ENCODE measurements at regions not wholly inside any gene's neighbourhood (a gene's known extent, or its start where the extent isn't known, plus 50 kb on each side); places are given as distances from the start of the nearest gene placed in this dataset.
A peak's percentile ranks its signal among the peaks of the same experiment; 100 is the strongest.

DNA sequence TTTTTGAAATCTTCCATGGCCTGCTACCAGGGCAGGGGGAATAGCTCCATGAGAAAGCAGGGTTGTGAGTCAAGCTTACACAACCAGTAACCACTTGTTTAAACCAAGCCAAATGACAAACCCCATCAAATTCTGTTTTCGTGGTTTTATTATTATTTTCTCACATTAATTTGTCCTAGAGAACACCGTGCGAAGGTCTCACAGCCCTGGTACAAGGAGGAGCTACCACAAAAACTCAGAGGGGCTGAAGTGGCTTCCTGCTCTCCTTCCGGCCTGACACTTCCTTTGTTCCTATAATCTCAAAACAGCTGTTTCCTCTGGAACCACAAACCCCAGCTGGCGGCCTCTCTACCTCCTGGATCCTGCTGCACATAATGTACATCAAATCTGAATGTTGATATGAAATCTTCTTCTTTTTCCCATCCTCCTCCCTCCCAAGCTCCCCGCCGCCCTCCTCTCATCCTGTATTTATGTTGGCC is 375.9 kb downstream of the MCTP2 start:
- DNase-seq (ENCODE audit: low spot score): no peak

DNA sequence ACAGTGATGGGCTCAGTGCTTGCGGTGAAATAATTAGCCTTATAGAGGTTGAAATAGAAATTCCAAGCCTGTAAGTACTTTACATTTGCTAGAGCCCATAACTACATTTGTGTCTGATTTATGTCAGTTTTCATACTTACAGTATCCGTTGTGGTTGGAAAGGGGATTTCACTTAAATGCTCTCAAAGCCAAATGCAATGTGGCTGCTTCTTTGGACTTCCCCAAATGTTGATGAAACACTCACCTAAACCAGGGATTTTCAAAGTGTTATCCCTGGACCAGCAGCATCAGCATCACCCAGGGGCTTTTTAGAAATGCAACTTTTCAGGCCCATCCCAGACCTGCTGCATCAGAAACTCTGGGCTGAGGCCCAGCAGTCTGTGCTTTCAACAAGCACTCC is 378.7 kb downstream of the MCTP2 start:
- no peak for DNase-seq (ENCODE audit: low spot score)

DNA sequence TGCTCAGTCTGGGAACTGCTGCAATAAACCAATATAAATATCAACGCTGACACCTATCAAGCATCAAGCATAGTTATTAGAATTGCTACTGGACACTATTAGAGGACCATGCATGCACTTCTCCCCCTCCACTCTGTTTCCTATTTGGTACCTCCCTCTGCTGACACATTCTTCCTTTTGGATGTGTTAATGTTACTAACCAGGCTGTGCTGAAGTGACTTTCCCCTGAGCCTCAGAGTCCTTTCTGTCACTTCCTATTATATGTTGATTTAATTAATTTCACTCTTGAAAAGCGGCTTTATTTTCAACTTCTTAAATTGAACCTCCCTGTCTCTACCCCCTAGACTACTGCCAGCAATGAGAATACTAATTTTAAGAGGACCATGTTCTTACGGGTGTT is 379.1 kb downstream of the MCTP2 start:
- no peak for DNase-seq (ENCODE audit: low spot score)

DNA sequence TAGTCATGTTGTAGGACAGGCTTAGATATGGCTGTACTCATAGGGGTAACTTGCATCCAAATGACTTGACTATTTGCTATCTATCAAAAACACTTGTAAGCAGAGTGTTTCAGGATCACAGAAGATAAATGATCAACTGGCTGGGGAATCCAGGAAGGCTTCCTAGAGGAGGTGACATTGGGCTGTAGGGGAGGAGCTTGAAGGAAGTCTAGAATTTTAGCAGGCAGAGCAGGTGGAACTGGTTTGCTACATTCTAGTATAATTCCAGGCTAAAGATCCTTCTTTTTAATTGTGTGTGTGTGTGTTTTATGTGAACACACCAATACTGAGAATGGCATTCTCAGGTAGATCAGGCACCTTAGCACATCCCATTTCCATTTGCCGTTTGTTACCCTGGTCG is 380.3 kb downstream of the MCTP2 start:
- no peak for DNase-seq (ENCODE audit: low spot score)

DNA sequence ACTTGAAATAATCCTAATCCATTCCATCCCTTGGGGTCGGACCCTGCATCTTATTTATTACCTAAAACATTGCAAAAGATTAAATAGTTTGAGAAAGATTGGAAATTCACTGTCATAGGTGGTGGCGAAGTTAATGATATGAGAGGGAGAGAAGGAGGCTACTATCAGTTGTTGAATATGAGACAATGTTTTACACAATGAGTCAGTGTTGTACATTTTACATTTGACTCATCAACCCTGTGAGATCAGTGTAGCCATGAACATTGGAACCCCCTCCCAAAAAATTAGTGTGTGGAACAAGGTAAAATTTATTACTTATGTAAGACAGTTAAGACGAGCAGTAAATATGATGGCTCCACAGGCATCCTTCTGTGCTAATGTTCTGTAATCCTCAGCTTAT is 384.3 kb downstream of the MCTP2 start:
- DNase-seq (ENCODE audit: low spot score): no peak

DNA sequence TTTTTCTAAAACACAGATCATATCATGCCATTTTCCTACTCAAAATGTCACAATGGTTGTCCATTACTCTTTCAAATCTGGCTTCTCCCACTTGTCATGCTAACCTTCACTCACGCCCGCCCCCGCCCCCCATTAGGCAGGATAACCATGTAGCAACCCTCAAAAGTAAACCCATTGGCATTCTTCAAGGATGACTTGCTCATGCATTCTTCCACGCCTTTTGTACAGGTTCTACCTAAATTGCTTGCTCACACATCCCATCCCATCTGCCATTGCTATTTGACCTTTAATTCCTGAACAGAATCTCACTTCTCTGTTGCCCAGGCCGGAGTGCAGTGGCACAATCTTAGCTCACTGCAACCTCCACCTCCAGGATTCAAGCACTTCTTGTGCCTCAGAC is 389.3 kb downstream of the MCTP2 start:
- no peak for DNase-seq (ENCODE audit: low spot score)

DNA sequence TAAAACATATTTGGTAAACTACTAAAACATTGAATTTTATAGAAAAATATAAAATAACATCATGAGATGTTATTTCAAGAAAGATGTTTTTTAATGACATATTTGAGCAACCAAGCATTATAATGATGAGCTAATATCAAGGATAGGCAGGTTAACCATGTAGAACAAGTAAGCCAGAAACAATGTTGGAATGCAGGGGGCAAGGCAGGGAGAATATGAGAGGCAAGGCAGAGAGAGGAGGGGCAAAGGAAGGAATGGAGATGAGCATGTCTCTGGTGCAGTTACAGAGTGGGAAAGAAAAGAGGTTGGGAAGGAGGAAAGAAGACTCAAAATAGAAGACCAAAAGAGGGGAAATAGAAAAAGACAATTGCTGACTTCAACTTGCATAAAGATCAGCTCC is 390.4 kb downstream of the MCTP2 start:
- no peak for DNase-seq (ENCODE audit: low spot score)

DNA sequence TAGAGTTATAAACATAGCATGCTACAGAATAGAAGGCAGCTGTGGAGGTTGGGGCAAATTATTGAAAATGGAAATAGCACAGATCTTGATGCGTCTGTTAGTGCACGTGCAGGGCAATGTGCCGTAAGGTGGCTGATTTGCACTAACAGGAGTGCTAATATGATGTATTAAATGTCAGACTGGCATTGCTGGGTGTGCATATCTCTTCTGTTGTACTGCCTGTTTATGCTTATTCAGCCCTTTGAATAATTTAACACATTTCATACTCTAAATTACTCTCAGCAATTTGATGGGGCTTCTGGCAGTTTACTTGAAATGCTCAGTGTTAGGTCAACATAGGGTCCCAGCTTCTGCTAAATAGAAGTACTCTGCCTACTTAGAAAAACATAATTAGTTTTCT is 395.6 kb downstream of the MCTP2 start:
- DNase-seq (ENCODE audit: low spot score): no peak

DNA sequence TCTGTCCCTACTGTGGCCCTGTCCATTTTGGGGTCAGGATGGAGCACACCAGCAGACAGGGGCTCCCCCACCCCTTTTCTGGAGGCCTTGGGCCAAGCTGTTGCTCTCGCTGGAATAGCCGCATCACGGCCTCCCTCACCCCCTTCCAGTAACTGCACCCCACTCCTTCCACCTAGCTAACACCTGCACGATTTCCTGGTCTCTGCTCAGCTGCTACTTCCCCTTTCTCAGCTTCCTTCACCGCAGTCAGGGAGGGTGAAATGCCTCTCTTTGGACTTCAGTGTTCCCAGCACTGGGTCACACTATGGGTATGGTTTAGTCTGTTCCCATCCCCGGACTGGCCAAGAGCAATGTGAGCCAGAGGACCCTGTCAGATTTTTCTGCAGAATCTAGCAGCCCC is 400.2 kb downstream of the MCTP2 start:
- DNase-seq (ENCODE audit: low spot score): no peak

DNA sequence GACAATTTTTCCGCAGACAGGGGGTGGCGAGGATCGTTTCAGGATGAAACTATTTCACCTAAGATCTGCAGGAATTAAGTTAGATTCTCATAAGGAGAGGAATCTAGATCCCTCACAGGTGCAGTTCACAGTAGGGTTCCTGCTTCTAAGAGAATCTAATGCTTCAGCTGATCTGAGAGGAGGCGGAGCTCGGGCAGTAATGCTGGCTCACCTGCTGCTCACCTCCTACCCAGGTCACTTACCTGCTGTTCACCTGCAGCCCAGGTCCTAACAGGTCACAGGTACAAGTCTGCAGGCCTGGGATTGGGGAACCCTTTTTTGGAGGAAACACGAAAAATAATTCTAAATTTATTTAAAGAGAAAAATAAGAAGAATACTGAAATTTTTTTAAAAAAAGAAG is 406.8 kb downstream of the MCTP2 start:
- DNase-seq (ENCODE audit: low spot score): no peak

DNA sequence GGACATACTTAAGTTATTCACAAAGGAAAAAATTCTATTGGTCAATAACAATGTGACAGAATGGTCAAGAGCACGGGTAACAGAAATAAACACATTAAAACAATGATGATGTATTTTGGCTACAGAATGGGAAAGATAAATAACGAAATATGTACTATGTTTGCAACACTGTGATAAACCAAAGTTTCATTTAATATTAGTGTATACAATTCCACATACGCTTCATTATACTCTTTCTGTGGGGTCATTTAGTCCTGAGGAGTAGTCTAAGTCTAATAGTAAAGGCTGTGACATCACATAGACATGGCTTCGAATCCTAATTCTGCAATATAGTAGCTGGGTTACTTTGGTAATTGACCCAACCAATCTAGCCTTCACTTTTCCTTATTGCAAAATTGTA is 408.3 kb downstream of the MCTP2 start:
- no peak for DNase-seq (ENCODE audit: low spot score)

DNA sequence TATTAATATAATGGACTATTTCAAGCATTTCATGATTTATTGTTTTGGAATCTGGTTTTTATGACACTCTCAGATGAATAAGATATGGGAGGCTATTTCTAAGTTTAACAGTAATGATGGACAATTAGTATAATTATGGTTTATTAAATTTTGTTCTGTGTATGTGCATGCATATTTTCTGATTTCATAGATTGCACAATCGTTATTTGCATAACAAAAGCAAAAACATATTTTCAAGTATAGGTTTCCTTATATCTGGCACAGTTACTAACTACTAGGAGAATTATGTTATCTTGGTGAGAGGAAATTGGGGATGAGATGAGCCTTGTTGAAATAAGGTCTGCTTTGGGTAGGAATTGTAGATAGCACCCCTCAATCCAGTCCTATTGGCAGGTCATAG is 413.1 kb downstream of the MCTP2 start:
- no peak for DNase-seq (ENCODE audit: low spot score)

DNA sequence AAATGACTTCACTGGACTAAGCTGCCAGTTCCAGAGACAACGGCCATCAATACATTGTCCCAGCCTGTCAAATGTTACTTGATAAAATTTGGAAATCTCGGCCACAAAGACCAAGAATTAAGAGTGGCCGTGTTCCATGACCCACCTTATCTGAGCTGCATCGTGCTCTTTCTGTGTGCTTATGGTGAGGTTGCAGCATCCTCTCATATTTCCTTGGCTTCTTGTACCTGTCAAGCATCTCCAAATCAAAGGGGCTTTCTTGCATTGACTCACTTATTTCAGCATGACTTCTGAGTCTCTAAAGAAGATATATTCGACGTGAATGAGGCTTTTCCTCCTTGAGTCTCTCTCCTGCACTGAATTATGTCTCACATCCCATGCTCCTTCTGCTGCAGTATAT is 421.7 kb downstream of the MCTP2 start:
- DNase-seq (ENCODE audit: low spot score): no peak

DNA sequence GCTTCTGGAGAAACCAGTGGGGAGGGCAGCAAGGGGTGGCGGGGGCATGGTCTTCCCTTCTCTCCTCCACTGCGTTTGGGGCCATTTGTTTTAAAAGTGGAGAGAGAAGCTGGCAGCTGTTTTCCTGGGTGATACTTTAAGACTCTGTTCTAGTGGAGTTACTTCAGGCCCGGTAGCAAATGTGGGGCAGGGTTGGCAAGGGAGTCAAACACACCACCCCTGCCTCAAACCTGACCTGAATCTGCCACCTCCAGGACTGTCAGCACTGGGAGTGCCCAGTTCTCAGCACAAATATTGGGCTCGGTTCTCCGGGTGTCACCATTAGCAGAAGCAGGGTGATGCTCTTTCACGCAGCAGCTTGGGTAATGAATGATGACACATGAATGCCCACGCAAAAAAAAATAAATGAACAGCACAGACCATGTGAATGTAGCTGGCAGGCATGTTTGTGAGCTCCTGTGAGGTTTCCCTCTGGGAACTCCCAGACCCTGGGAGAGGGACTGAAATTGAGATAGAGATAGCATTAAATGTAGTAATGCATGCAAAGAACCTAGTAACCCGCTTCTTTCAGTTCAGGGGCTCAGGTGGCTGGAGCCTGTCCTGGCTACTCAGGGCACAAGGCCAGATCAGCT is 424.0 kb downstream of the MCTP2 start:
- DNase-seq (ENCODE audit: low spot score): no peak

DNA sequence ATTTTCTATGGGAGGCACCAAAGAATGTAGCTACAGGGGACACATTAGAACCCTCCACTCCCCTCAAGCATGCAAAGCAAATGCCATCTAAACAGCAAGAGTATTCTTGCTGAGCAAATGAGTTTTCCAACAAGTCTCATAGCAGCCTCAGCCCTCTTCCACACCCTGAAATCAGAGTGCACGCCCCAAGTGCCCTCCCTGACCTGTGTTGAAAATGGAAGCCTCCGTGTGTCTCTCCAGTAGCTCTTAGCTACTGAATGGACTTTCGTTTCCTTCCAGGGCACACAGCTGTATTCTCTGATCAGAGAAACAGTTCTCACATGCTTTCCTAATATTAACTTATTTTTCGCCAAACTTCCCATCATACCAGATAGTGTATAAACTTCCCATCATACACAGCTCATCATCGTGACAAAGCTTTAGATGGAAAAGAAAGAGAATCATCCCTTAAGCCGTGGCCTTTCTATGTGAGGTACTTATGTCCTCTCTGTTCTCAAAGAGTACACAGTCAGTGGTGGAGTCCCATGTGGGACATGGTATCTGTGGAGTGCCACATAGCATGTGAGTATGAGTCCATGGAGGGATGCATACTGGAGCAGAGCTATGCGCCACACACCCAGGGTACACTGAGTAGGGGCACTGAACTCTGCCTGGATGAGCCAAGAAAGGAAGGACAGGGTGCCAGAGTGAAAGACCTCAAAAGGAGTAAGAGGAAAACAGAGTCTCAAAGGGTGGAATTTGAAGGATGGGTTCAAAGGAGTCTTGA is 434.5 kb downstream of the MCTP2 start:
- no peak for DNase-seq (ENCODE audit: low spot score)

DNA sequence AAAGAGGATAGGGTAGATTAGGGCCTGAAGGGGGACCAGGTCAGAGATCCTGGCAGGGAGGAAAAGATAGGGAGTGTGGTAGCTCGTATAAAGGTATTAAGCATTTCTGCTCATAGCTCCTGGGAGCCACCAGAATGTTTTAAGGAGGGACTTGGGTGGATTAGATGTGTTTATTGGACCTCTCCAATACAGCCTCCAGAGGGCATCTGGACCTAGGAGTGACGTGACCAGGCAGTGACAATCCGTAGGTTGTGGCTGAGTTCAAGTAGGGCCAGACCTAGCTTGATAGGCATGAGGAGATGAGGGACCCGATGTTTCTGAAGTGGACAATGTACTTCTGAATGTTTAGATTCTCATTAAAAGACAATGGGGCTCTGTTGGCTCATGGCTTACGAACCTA is 435.2 kb downstream of the MCTP2 start:
- DNase-seq (ENCODE audit: low spot score): no peak

DNA sequence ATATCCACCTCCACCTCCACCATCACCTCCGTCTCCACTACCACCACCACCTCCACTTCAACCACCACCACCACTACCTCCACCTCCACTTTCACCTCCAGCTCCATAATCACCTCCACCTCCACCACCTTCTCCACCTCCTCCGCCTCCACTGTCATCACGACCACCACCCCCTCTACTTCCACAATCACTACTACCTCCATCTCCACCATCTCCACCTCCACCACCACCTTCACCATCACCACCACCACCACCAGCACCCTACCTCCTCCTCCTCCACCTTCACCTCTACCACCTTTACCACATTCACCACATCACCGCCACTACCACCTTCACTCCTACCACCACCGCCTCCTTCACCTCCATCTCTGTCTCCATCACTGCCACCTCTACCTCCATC is 435.7 kb downstream of the MCTP2 start:
- DNase-seq (ENCODE audit: low spot score): no peak

DNA sequence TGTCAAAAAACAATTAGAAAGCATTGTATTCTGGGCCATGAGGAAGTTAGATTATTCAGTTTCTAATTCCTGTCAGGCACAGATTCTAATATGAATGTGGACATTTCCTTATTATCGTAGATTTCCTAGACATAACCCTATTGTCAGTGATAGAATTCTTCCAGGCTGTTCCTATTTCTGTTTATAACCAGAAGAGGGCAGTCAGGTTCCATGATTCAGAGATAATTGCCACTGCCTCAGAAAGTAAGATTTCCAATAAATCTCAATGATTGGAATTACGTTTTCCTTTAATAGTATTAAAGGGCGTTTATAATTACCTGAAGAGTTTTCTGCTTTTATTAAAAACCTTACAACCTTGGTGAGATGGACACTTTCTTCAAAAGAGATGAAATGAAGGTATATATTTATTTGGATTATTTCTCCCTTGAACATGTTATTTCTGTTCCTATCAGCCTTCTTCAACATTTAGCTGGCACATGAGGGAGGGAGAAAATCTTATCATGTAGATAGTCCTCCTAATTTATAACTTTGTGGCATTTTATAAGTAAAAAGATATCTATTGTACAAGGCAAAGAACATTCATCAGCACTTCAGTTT is 439.2 kb downstream of the MCTP2 start:
- peak; percentile 78 for DNase-seq (ENCODE audit: low spot score)

DNA sequence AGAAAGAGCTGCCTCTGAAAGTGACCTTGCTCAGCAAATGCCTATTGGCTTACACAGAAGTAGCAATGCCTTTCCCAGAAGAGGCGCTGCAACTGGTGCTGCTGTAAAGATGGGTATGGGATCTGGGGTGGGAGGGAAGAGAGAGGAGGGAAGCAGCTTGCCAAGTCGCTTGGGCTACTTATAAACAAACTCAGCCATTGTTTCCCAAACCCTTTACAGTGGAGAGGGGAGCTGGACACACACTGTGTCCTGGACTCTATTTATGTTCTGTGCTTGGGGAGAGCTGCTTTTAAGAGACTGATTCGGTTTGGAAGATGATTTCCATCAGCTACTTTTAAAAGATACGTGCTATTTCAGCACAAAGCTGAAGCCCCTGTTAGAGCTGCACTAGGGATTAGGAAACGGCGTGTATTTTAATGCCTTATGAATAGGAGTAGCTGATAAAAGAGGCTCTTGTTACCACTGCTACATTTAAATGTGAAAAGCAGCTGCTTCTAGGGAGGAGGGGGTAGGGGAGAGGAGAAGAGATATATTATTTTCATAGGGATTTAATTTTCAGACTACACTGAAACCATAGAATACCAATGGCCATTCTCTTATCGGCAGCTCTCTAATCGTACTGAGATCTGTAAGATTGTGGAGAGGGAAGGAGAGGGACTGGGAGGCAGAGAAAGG is 440.6 kb downstream of the MCTP2 start:
- peak; percentile 70 for DNase-seq (ENCODE audit: low spot score)

DNA sequence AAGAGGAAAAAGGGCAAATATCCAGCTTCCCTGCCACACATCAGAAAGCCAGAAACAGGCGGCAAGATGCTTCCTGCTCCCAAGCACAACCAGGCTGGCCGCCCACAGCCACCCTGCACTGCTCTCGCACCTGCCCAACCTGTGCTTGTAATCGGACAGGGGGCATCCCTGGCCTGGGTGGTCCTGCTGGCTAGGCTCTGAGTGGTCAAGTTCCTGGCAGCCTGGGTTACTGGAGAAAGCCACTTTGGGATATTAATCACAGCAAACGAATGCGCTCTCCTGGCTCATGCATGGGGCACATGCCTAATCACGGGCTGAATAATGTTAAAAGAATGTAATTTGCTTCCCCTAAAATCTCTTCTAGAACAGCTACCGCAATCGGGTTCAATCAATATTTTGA is 442.4 kb downstream of the MCTP2 start:
- DNase-seq (ENCODE audit: low spot score): no peak

DNA sequence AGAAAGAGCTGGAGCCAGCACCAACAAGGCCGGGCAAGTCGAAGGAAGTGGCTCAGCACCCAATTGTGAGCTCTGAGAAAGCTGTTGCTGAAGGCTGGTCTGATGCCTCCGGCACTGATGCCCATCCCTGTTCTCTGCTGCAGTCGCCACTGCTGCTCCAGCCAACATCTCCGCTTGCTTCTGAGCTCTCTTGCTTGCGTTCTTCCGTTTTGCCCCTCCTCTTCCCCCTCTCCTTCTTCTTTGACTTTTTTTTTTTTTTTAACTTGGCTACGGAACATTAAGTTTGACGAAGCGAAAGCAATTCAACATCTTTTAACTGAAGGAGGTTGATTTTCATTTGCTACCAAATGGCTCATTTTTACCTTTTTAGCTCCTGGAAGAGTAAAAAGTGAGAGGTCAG is 442.9 kb downstream of the MCTP2 start:
- DNase-seq (ENCODE audit: low spot score): no peak

DNA sequence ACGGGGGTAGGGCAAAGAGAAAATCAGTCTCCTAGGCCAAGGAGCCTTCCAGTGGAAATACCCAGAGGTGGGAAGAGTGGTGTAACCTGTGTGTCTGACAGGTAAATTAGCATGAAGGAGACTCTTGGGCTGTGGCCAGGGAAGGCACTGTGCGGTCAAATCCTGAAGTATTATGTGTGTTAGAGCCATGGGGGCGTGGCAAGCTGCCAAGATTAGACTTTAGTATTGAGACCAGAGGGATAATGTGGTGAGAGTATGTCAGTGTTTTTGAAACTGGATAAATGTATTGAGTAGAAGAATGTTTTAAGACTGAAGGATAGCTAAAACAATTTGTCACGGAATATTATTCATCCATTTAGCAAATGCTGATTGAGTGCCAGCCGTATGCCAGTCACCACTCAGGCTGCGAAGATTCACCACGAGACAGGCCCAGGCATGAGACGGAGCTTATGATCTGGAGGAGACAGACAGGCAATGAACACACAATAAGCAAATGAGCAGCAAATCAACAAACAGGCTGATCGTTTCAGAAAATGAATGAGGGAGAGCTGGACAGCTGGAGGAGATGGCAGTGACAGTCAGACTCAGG is 445.9 kb downstream of the MCTP2 start:
- DNase-seq (ENCODE audit: low spot score): no peak

DNA sequence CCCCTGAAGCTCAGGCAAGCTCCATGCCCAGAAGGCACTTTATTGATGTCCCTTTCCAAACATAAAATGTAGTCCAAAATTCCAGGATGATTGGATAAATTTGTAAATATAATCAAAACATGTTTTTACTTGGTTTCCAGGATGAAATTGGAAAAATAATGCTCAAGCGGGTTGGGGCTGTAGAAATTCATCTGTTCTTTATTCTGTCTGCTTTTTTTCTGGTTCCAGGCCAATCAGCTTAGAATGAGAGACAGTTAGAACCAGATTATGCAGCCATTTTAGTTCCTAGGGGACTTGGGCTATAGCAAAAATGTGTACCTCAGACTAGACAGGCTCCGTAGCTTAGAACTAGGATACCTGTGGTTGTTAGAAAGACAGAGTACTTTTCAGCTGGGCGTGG is 450.8 kb downstream of the MCTP2 start:
- no peak for DNase-seq (ENCODE audit: low spot score)

Data from COLO829 (cell line).